OCI-LY1 (cell line): ENCODE measurements at regions not wholly inside any gene's neighbourhood (a gene's known extent, or its start where the extent isn't known, plus 50 kb on each side); places are given as distances from the start of the nearest gene placed in this dataset.

Source experiments
- EZH2 ChIP-seq: fragments of 200-600 bp; sonication (generic), shearing (Covaris generic); IDR thresholded peaks from 2 replicates; pipeline ENCODE4 v1.8.0; 2017; ENCODE audit warnings: borderline replicate concordance, mixed run types, mild to moderate bottlenecking, antibody characterized with exemption, low read length, moderate library complexity, mixed read lengths
- TF ChIP-seq, protein P1 (sequence below): fragments of 200-600 bp; sonication (generic), shearing (Covaris generic); IDR thresholded peaks from 2 replicates; pipeline ENCODE4 v1.5.1; 2017; ENCODE audit warnings: mild to moderate bottlenecking, antibody characterized with exemption, low read length, moderate library complexity, mixed read lengths

DNA sequence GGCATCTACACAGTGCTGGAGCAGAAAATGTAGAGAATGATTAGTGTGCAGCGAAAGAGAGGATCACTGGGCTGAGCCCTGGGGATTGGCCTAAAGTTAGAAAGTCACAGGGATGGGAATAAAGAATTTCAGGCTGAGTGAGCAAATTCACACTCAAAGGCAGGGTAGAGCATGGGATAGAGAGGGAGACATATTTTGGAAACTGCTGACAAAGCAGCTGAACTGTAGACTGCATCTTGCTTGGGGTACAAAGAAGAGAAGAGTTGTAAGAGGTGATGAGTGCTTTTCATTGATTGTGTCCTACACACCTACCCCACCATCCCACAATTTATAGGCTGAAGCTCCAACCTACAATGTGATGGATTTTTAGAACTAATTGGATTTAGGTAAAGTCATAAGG lies 677.8 kb downstream of the TAF11L14 start:
- TF ChIP-seq, protein P1, sequence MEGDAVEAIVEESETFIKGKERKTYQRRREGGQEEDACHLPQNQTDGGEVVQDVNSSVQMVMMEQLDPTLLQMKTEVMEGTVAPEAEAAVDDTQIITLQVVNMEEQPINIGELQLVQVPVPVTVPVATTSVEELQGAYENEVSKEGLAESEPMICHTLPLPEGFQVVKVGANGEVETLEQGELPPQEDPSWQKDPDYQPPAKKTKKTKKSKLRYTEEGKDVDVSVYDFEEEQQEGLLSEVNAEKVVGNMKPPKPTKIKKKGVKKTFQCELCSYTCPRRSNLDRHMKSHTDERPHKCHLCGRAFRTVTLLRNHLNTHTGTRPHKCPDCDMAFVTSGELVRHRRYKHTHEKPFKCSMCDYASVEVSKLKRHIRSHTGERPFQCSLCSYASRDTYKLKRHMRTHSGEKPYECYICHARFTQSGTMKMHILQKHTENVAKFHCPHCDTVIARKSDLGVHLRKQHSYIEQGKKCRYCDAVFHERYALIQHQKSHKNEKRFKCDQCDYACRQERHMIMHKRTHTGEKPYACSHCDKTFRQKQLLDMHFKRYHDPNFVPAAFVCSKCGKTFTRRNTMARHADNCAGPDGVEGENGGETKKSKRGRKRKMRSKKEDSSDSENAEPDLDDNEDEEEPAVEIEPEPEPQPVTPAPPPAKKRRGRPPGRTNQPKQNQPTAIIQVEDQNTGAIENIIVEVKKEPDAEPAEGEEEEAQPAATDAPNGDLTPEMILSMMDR, result no peak
- TF ChIP-seq EZH2, result no peak
